ENCODE measurements at regions not wholly inside any gene's neighbourhood (a gene's known extent, or its start where the extent isn't known, plus 50 kb on each side); places are given as distances from the start of the nearest gene placed in this dataset.

- Histone ChIP-seq H3K27ac (ENCODE audit: low read depth, low read length) (no peak overlapping the region), H3K79me2 (ENCODE audit: insufficient read depth, low read length) (no peaks in the 10 kb centered on the region), H3K9ac (ENCODE audit: low read length) (no peak overlapping the region), H4K20me1 (ENCODE audit: low read depth, low read length) (no peaks in the 10 kb centered on the region), H2AFZ (ENCODE audit: low read depth, low read length, severe bottlenecking) (peak overlapping the region; percentile 28), H3K4me2 (ENCODE audit: low read depth, low read length, poor library complexity, severe bottlenecking) (peak overlapping the region; percentile 24), H3K36me3 (ENCODE audit: low read length) (no peaks in the 10 kb centered on the region), H3F3A (ENCODE audit: insufficient read depth) (no peaks in the 10 kb centered on the region), H3K9me2 (replicated peaks; ENCODE audit: insufficient read depth, low read length) (no peaks in the 10 kb centered on the region), H3K4me3 (ENCODE audit: insufficient read depth, low read length, poor library complexity, severe bottlenecking) (no peak overlapping the region), H3K27me3 (ENCODE audit: low read length) (no peaks in the 10 kb centered on the region), H3K9me3 (ENCODE audit: insufficient read depth, low read length) (no peaks in the 10 kb centered on the region)
- TF ChIP-seq CTCF (IDR thresholded peaks at IDR 0.05; ENCODE audit: insufficient read depth, low read length, poor library complexity, severe bottlenecking) = no peak
- TF ChIP-seq EZH2phosphoT487 (conservative IDR thresholded peaks at IDR 0.05; ENCODE audit: low read length) = no peak
Observed at GRCh38 chr2:80852079-80852807, 547.7 kb upstream of the LRRTM1 start.

- H3K9me2 ChIP-seq (replicated peaks; ENCODE audit: insufficient read depth, low read length) = no peaks in the 10 kb centered on the region
- peak overlapping the region; percentile 77 for H3K27ac ChIP-seq (ENCODE audit: low read depth, low read length)
- H3K27me3 ChIP-seq (ENCODE audit: low read length) = no peaks in the 10 kb centered on the region
- no peaks in the 10 kb centered on the region for H4K20me1 ChIP-seq (ENCODE audit: low read depth, low read length)
- H3K4me3 ChIP-seq (ENCODE audit: insufficient read depth, low read length, poor library complexity, severe bottlenecking) = peak overlapping the region; percentile 10
- no peak for TF ChIP-seq EZH2phosphoT487 (conservative IDR thresholded peaks at IDR 0.05; ENCODE audit: low read length)
- no peak for TF ChIP-seq CTCF (IDR thresholded peaks at IDR 0.05; ENCODE audit: insufficient read depth, low read length, poor library complexity, severe bottlenecking)
- H3K36me3 ChIP-seq (ENCODE audit: low read length) = 0 out of 2 replicates have a peak, but pooled peaks cover 3% of the 10 kb centered on the region
- no peaks in the 10 kb centered on the region for H3K9me3 ChIP-seq (ENCODE audit: insufficient read depth, low read length)
- H3K4me2 ChIP-seq (ENCODE audit: low read depth, low read length, poor library complexity, severe bottlenecking) = peak overlapping the region; percentile 62
- H2AFZ ChIP-seq (ENCODE audit: low read depth, low read length, severe bottlenecking) = peak overlapping the region; percentile 59
- no peaks in the 10 kb centered on the region for H3K79me2 ChIP-seq (ENCODE audit: insufficient read depth, low read length)
- peaks cover 4% of the 10 kb centered on the region; the same call in 1 of the 2 replicates for H3F3A ChIP-seq (ENCODE audit: insufficient read depth)
- H3K9ac ChIP-seq (ENCODE audit: low read length) = no peak overlapping the region
Observed at GRCh38 chr2:80830891-80831290, 526.3 kb upstream of the LRRTM1 start.

GRCh38 chr2:80822999-80823398 is 518.4 kb upstream of the LRRTM1 start:
- no peaks in the 10 kb centered on the region for H3K9me3 ChIP-seq (ENCODE audit: insufficient read depth, low read length)
- H4K20me1 ChIP-seq (ENCODE audit: low read depth, low read length) = no peaks in the 10 kb centered on the region
- no peak overlapping the region for H3K4me3 ChIP-seq (ENCODE audit: insufficient read depth, low read length, poor library complexity, severe bottlenecking)
- H3K36me3 ChIP-seq (ENCODE audit: low read length) = no peaks in the 10 kb centered on the region
- no peak overlapping the region for H3K9ac ChIP-seq (ENCODE audit: low read length)
- no peak overlapping the region for H3K4me2 ChIP-seq (ENCODE audit: low read depth, low read length, poor library complexity, severe bottlenecking)
- H3F3A ChIP-seq (ENCODE audit: insufficient read depth) = no peaks in the 10 kb centered on the region
- no peaks in the 10 kb centered on the region for H3K9me2 ChIP-seq (replicated peaks; ENCODE audit: insufficient read depth, low read length)
- H3K79me2 ChIP-seq (ENCODE audit: insufficient read depth, low read length) = no peaks in the 10 kb centered on the region
- H2AFZ ChIP-seq (ENCODE audit: low read depth, low read length, severe bottlenecking) = no peak overlapping the region
- no peaks in the 10 kb centered on the region for H3K27me3 ChIP-seq (ENCODE audit: low read length)
- TF ChIP-seq EZH2phosphoT487 (conservative IDR thresholded peaks at IDR 0.05; ENCODE audit: low read length) (no peak), CTCF (IDR thresholded peaks at IDR 0.05; ENCODE audit: insufficient read depth, low read length, poor library complexity, severe bottlenecking) (no peak)
- H3K27ac ChIP-seq (ENCODE audit: low read depth, low read length) = no peak overlapping the region

Measured in SU-DHL-6 (cell line).